ENCODE measurements at regions not wholly inside any gene's neighbourhood (a gene's known extent, or its start where the extent isn't known, plus 50 kb on each side); places are given as distances from the start of the nearest gene placed in this dataset.

DNA sequence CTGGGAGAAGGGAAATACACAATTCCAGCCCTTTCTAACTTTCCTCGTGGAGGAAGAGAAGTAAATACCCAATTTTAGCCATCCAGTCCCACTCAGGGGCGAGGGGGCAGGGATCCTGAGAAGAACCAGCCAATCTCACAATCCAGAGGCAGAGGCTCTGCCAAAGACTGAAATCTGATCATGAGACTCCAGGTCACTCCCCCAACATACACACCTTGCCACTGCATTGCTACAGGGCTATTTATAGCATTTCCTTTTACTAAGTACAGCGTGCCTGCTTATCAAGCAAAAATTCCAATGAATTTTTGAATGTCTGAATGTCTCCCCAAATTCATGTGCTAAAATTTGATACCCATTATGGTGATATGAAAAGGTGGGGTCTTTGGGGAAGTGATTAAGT, 1687.5 kb downstream of the EFNB2 start:
- TF ChIP-seq, protein P1, sequence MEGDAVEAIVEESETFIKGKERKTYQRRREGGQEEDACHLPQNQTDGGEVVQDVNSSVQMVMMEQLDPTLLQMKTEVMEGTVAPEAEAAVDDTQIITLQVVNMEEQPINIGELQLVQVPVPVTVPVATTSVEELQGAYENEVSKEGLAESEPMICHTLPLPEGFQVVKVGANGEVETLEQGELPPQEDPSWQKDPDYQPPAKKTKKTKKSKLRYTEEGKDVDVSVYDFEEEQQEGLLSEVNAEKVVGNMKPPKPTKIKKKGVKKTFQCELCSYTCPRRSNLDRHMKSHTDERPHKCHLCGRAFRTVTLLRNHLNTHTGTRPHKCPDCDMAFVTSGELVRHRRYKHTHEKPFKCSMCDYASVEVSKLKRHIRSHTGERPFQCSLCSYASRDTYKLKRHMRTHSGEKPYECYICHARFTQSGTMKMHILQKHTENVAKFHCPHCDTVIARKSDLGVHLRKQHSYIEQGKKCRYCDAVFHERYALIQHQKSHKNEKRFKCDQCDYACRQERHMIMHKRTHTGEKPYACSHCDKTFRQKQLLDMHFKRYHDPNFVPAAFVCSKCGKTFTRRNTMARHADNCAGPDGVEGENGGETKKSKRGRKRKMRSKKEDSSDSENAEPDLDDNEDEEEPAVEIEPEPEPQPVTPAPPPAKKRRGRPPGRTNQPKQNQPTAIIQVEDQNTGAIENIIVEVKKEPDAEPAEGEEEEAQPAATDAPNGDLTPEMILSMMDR (IDR thresholded peaks at IDR 0.05) = no peak
- no peak for TF ChIP-seq POLR2A (IDR thresholded peaks at IDR 0.05)
